CD4-positive, alpha-beta T cell (primary cell): ENCODE measurements at regions not wholly inside any gene's neighbourhood (a gene's known extent, or its start where the extent isn't known, plus 50 kb on each side); places are given as distances from the start of the nearest gene placed in this dataset.

Experiments used
- ATAC-seq: fragments of 200-7000 bp; cut with Tn5 transposase; one replicate; pipeline ENCODE4 v1.10.0; 2022; ENCODE audit warnings: mild to moderate bottlenecking; ENCODE audit not compliant: poor library complexity
- CTCF ChIA-PET: fragments of 350-600 bp; sonication (Branson Sonifier 250); formaldehyde crosslinking; loops from one replicate; lab custom pipeline; 2021; ENCODE audit warnings: antibody characterized with exemption, inconsistent platforms; lab: Charles Lee
- POLR2A ChIA-PET: fragments of 350-600 bp; sonication (Branson Sonifier 250); formaldehyde crosslinking; loops from one replicate; lab custom pipeline; 2021; ENCODE audit warnings: antibody characterized with exemption, inconsistent platforms; lab: Charles Lee
- DNase-seq, 14 experiments: peaks; one replicate each; pipeline ENCODE4 v3.0.0-alpha.2; 2013 to 2020; ENCODE audit warnings: mixed read lengths in 2 of 14
- H3K27ac ChIP-seq, 2 donors: one replicate each; pipeline versions ENCODE4 v1.5.1 to v1.7.0; 2013; ENCODE audit warnings: low read length in 2 of 2, low read depth in 1 of 2, mild to moderate bottlenecking in 1 of 2
- H3K27me3 ChIP-seq, 2 experiments: 1 replicate in 1 of 2; 2 replicates in 1 of 2; pipeline versions ENCODE4 v1.6.1 to v1.7.0; 2013; ENCODE audit warnings: low read length in 2 of 2, control low read depth in 1 of 2, mild to moderate bottlenecking in 1 of 2, moderate library complexity in 1 of 2; ENCODE audit not compliant: insufficient read depth in 2 of 2, control insufficient read depth in 1 of 2
- H3K36me3 ChIP-seq: one replicate; pipeline ENCODE4 v1.6.1; 2013; ENCODE audit warnings: low read length, control low read depth; ENCODE audit not compliant: insufficient read depth
- H3K4me1 ChIP-seq: one replicate; pipeline ENCODE4 v1.6.1; 2013; ENCODE audit warnings: low read length, control low read depth; ENCODE audit not compliant: insufficient read depth
- H3K4me3 ChIP-seq: one replicate; pipeline ENCODE4 v1.5.1; 2013; ENCODE audit warnings: mild to moderate bottlenecking, low read length, moderate library complexity
- H3K9me3 ChIP-seq, 2 experiments: 1 replicate in 1 of 2; 2 replicates in 1 of 2; pipeline versions ENCODE4 v1.6.1 to v1.7.0; 2013; ENCODE audit warnings: low read length in 2 of 2, mild to moderate bottlenecking in 2 of 2, control low read depth in 1 of 2, moderate library complexity in 1 of 2; ENCODE audit not compliant: control insufficient read depth in 1 of 2, insufficient read depth in 1 of 2
- H3K27ac Mint-ChIP-seq: one replicate; pipeline ENCODE4 v1.8.0; 2020; ENCODE audit warnings: mixed read lengths
- H3K27me3 Mint-ChIP-seq: one replicate; pipeline ENCODE4 v1.8.0; 2021; ENCODE audit warnings: mixed read lengths
- H3K36me3 Mint-ChIP-seq: one replicate; pipeline ENCODE4 v1.8.0; 2021; ENCODE audit warnings: low read depth, mixed read lengths
- H3K4me1 Mint-ChIP-seq: one replicate; pipeline ENCODE4 v1.8.0; 2021; ENCODE audit warnings: low read depth, mixed read lengths
- H3K4me3 Mint-ChIP-seq: one replicate; pipeline ENCODE4 v1.8.0; 2020; ENCODE audit warnings: mild to moderate bottlenecking, mixed read lengths
- H3K9me3 Mint-ChIP-seq: one replicate; pipeline ENCODE4 v1.8.0; 2020; ENCODE audit warnings: mixed read lengths
- CTCF ChIP-seq: fragments of 200-600 bp; IDR thresholded peaks from one replicate; pipeline ENCODE4 v1.8.0; 2022; ENCODE audit warnings: antibody characterized with exemption, mild to moderate bottlenecking
- intact Hi-C, 2 experiments: fragments of 100-400 bp; cut with DNase I in 1 of 2; cut with micrococcal nuclease in 1 of 2; formaldehyde crosslinking; loops; one replicate each; pipeline versions ENCODE4 v1.15.1 to v1.9.0; 2023 to 2025; cut with DNase I, micrococcal nuclease

- Mint-ChIP-seq H3K4me1 (no peaks in the 10 kb centered on the region), H3K36me3 (no peaks in the 10 kb centered on the region), H3K27me3 (no peaks in the 10 kb centered on the region), H3K27ac (no peak overlapping the region), H3K4me3 (no peak overlapping the region), H3K9me3 (peaks cover 2% of the 10 kb centered on the region)
- H3K27me3 ChIP-seq, result no peaks in the 10 kb centered on the region
- H3K4me1 ChIP-seq, result no peaks in the 10 kb centered on the region
- no peak for DNase-seq
- H3K27ac ChIP-seq, result no peak overlapping the region
- CTCF ChIA-PET, result no interaction called here
- intact Hi-C loops, result no loop called here
- ATAC-seq, result no peak
- no peak overlapping the region for H3K4me3 ChIP-seq
- H3K36me3 ChIP-seq, result no peaks in the 10 kb centered on the region
- TF ChIP-seq CTCF, result no peak
- H3K9me3 ChIP-seq, result peaks cover 0 to 10% of the 10 kb centered on the region in 2 experiments
- POLR2A ChIA-PET, result no interaction called here
These were observed 613.0 kb downstream of the ZNF608 start for GRCh38 chr5:124133406-124133805.

GRCh38 chr5:124132843-124133242, 613.6 kb downstream of the ZNF608 start:
- no peaks in the 10 kb centered on the region for H3K27me3 ChIP-seq
- no peak overlapping the region for H3K27ac Mint-ChIP-seq
- TF ChIP-seq CTCF, result no peak
- H3K36me3 Mint-ChIP-seq, result no peaks in the 10 kb centered on the region
- H3K4me3 Mint-ChIP-seq, result no peak overlapping the region
- peaks cover 0 to 10% of the 10 kb centered on the region in 2 experiments for H3K9me3 ChIP-seq
- no peaks in the 10 kb centered on the region for H3K4me1 Mint-ChIP-seq
- H3K9me3 Mint-ChIP-seq, result no peaks in the 10 kb centered on the region
- H3K27ac ChIP-seq, result no peak overlapping the region
- no peaks in the 10 kb centered on the region for H3K36me3 ChIP-seq
- ATAC-seq (no peak), DNase-seq (no peak)
- no peaks in the 10 kb centered on the region for H3K4me1 ChIP-seq
- intact Hi-C loops, result no loop called here
- CTCF ChIA-PET, result no interaction called here
- no peak overlapping the region for H3K4me3 ChIP-seq
- H3K27me3 Mint-ChIP-seq, result no peaks in the 10 kb centered on the region
- POLR2A ChIA-PET, result no interaction called here

- ChIA-PET POLR2A (no interaction called here), CTCF (no interaction called here)
- TF ChIP-seq CTCF, result no peak
- Mint-ChIP-seq H3K36me3 (no peaks in the 10 kb centered on the region), H3K4me1 (no peaks in the 10 kb centered on the region), H3K9me3 (no peaks in the 10 kb centered on the region), H3K4me3 (no peak overlapping the region), H3K27ac (no peak overlapping the region), H3K27me3 (no peaks in the 10 kb centered on the region)
- H3K27ac ChIP-seq, result no peak overlapping the region
- no peak overlapping the region for H3K4me3 ChIP-seq
- no peak for DNase-seq
- peaks cover 0 to 10% of the 10 kb centered on the region in 2 experiments for H3K9me3 ChIP-seq
- intact Hi-C loops, result no loop called here
- no peaks in the 10 kb centered on the region for H3K27me3 ChIP-seq
- no peaks in the 10 kb centered on the region for H3K4me1 ChIP-seq
- H3K36me3 ChIP-seq, result no peaks in the 10 kb centered on the region
- no peak for ATAC-seq
These were observed 615.0 kb downstream of the ZNF608 start for GRCh38 chr5:124131466-124131865.
